Cardiac fibroblast (primary cell): ENCODE measurements at regions not wholly inside any gene's neighbourhood (a gene's known extent, or its start where the extent isn't known, plus 50 kb on each side); places are given as distances from the start of the nearest gene placed in this dataset.

Source experiments
- DNase-seq, 2 donors: peaks; one replicate each; pipeline versions ENCODE4 v3.0.0 to v3.0.0-alpha.2; 2010; ENCODE audit warnings: low read depth in 2 of 2
- H3K4me3 ChIP-seq, 2 donors: replicated peaks in 1 of 2; 1 replicate in 1 of 2; 2 replicates in 1 of 2; pipeline ENCODE4 v1.5.1; 2011; ENCODE audit warnings: low read depth in 2 of 2, low read length in 2 of 2, mild to moderate bottlenecking in 2 of 2, moderate library complexity in 1 of 2
- TF ChIP-seq, protein P1 (sequence below): IDR thresholded peaks from one replicate; pipeline ENCODE4 v1.5.1; 2011; ENCODE audit warnings: low read depth, mild to moderate bottlenecking, low read length, inconsistent platforms

DNA sequence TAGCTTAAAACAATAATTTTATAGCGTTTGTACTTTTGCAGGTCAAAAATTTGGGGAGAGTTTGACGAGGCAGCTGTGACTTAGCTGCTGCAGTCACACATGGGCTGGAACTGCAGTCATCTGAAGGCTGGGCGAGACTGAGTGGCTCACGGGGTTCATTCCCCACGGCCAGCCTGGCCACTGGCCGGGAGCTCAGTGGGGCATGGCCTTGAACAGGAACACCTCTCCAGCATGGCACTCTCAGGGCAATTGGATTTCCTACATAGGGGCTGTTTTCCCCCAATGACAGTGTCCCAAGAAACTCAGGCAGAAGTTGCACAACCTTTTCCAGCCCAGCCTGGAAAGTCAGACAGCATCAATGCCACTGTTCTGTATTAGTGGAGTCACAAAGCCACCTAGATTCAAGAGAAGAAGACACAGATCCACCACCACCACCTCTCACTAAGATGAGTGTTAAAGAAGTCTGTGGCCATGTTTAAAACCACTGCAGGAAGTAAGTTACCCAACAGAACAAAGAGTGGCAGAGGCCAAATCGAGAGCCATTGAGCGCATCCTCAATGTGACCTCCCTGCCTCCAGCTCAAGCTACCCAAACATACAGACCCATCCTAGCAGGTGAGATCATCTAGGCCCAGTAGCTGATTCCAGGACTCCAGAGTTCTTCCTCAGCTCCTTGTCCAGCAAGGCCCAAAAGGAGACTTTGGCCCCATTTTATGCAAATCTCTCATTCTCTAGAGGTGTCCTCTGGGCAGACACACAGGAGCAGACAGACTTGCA is 618.7 kb upstream of the CADM1 start:
- no peak overlapping the region for H3K4me3 ChIP-seq
- TF ChIP-seq, protein P1, sequence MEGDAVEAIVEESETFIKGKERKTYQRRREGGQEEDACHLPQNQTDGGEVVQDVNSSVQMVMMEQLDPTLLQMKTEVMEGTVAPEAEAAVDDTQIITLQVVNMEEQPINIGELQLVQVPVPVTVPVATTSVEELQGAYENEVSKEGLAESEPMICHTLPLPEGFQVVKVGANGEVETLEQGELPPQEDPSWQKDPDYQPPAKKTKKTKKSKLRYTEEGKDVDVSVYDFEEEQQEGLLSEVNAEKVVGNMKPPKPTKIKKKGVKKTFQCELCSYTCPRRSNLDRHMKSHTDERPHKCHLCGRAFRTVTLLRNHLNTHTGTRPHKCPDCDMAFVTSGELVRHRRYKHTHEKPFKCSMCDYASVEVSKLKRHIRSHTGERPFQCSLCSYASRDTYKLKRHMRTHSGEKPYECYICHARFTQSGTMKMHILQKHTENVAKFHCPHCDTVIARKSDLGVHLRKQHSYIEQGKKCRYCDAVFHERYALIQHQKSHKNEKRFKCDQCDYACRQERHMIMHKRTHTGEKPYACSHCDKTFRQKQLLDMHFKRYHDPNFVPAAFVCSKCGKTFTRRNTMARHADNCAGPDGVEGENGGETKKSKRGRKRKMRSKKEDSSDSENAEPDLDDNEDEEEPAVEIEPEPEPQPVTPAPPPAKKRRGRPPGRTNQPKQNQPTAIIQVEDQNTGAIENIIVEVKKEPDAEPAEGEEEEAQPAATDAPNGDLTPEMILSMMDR: no peak
- no peak for DNase-seq

DNA sequence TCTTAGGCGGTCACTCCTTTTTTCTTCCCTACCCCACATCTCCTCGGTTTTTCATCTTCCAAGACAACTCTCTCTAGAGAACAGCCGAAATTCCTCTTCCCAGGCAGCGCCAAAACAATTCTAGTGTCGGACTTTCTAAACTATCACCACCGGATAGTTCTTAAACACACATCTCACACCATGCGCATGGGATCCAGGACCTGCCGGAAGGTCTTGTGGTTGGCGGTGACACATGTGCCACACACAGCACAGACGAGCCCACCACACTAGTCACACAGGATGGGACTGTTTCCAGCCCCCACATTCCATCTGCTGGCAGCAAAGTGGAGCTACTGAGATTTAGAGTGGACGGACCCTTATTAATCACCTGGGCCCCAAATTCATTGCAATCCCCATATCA is 614.9 kb upstream of the CADM1 start:
- DNase-seq: no peak
- TF ChIP-seq, protein P1: no peak
- H3K4me3 ChIP-seq: no peak overlapping the region

DNA sequence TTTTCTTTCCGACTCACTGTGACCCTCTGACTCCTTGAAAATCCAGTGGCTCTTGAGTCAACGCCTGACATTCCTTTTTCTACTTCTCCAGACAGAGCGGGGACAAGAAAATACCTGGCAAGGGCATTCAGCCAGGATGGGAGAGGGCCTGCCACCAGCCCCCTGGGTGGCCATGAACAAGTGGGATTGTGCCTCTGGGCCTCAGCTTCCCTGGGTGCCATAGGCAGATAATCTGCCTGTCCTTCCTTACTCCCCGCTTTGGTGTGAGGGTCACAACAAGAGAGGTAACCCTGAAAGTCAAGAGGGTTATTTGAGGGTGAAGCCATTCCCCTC is 613.9 kb upstream of the CADM1 start:
- TF ChIP-seq, protein P1: no peak
- no peak overlapping the region for H3K4me3 ChIP-seq

DNA sequence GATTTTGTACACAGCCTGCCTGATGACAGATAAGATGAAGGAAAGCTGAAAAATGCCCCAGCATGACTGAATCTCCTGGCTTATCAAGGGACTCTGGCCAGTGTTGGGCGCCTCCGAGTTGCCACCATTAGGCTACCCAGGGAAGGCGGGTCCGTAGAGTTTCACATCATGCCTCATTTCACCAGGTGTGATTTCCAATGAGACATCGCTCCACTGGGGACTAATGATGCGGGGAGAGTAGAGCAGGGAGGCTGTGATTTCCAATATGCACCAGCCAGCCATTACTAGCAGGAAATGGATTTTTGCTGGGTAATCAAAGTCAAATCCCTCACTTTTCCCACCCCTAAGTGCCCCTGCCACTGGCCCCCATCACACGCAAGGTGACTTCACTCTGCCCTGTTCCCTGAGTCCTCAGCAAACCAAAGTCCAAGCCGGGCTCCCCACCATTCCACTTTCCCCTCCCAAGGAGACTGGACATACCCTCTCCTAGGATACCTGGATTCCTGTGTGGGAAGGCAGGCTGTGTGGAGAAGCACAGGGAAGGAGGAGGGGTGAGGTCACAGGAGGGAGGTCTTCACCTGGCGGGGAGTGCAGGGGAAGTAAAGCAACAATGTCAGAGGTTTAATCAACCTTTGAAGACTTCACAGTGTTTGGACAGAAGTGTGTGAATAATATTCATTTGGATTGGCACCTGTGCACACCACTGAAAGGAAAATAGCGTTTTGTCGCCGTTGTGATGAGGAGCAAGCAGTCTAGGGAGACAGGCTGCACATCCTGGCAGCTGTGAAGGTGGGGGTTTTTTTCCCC is 613.3 kb upstream of the CADM1 start:
- no peak for DNase-seq
- H3K4me3 ChIP-seq: no peak overlapping the region
- TF ChIP-seq, protein P1: no peak

More for the DNA sequence above, 613.9 kb upstream of the CADM1 start:
- no peak for DNase-seq

DNA sequence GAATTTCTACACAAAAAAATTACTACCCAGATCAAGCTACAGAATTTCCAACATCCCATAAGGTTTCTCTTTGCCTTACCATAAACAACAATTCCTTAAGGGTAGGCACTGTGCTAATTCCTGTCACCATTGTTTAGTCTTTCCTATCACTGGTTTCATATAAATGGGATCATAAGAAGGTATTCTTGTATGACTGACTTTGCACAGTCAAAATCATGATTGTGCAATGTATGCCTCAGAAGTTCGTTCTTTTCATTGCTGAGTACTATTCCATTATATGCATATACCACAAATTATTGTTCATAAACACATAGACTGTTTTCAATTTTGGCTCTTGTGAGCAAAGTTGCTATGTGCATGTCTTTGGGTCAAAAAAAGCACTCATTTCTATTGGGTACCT is 611.6 kb upstream of the CADM1 start:
- no peak for DNase-seq
- TF ChIP-seq, protein P1: no peak

DNA sequence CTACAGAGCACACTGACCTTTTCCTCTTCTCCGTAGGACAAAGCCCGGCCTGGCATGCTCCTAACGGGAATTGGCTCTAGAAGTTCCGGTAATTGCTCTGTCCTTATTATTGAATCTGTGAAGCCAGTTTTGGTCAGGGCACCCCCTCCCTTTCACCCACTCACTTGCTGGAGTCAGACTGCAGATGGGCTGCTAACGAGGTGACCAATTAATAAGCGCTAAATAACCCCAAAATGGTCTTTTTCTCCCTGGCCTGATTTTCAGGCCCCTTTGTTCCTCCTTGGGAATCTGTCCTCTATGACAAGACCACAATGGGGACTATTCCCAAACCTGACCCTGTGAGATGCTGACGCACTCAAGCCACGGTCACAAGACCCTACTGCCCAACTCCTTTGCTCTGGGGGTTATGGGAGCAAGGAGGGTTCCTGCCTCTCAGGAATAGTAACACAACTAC is 610.0 kb upstream of the CADM1 start:
- H3K4me3 ChIP-seq: no peak overlapping the region
- DNase-seq: no peak
- TF ChIP-seq, protein P1: no peak

More for the DNA sequence above, 611.6 kb upstream of the CADM1 start:
- no peak overlapping the region for H3K4me3 ChIP-seq
